ENCODE measurements at regions not wholly inside any gene's neighbourhood (a gene's known extent, or its start where the extent isn't known, plus 50 kb on each side); places are given as distances from the start of the nearest gene placed in this dataset.

DNA sequence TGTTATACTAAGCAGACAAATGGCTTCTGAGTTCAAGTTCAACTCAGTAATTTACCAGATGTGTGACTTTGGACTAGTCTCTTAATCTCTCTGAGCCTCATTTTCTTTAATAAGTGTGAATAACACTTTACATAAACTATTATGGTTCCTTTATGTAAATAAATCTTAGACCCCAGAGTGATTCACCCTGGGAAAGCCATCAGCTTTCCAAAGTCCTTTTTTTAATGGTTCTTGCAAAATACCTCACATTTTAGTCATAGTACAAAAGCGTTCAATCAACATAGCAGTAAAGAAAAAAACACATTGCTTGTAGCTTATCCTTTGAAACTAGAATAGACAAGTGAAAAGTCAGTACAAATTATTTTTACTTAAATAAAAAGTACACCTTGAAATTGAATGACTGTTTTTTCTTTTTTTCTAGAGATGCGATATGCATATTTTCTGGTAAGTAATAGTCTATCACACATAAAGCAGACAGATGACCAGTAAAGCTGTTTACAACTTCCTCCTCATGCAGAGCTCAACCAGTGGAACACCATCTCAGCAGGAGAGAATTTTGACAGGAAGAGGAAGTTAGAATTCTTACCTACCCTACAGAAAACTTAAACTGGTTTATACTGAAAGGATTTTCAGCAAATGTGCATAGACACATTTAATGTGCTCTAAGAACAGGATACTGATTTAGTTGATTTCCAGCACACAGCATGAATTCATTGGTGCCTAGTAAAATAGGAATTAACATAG, 123.0 kb upstream of the AGBL1 start:
- H3K4me3 Mint-ChIP-seq: no peak overlapping the region
- H3K9me3 Mint-ChIP-seq: no peaks in the 10 kb centered on the region
- 80% methylated on average over 1 of the region's 2 CpGs for WGBS (ENCODE audit: insufficient coverage)
- Histone ChIP-seq H3K27me3 (ENCODE audit: control insufficient read depth, insufficient read depth, low read length) (no peaks in the 10 kb centered on the region), H3K36me3 (ENCODE audit: control insufficient read depth, insufficient read depth, low read length) (no peaks in the 10 kb centered on the region), H3K4me3 (ENCODE audit: low read length) (no peak overlapping the region), H3K4me1 (ENCODE audit: control insufficient read depth, insufficient read depth, low read length) (no peaks in the 10 kb centered on the region), H3K9me3 (ENCODE audit: control insufficient read depth, insufficient read depth, low read length) (no peaks in the 10 kb centered on the region), H3K27ac (ENCODE audit: low read length) (no peak overlapping the region)
- TF ChIP-seq, protein P1, sequence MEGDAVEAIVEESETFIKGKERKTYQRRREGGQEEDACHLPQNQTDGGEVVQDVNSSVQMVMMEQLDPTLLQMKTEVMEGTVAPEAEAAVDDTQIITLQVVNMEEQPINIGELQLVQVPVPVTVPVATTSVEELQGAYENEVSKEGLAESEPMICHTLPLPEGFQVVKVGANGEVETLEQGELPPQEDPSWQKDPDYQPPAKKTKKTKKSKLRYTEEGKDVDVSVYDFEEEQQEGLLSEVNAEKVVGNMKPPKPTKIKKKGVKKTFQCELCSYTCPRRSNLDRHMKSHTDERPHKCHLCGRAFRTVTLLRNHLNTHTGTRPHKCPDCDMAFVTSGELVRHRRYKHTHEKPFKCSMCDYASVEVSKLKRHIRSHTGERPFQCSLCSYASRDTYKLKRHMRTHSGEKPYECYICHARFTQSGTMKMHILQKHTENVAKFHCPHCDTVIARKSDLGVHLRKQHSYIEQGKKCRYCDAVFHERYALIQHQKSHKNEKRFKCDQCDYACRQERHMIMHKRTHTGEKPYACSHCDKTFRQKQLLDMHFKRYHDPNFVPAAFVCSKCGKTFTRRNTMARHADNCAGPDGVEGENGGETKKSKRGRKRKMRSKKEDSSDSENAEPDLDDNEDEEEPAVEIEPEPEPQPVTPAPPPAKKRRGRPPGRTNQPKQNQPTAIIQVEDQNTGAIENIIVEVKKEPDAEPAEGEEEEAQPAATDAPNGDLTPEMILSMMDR (IDR thresholded peaks at IDR 0.05): no peak
- H3K27ac Mint-ChIP-seq: no peak overlapping the region
- peaks cover 4 to 19% of the 10 kb centered on the region in 2 donors for H3K27me3 Mint-ChIP-seq (ENCODE audit: low read depth in 2 of 2)
- intact Hi-C loops (cut with micrococcal nuclease): no loop called here
- DNase-seq: no peak
- ATAC-seq: no peak
- no peaks in the 10 kb centered on the region for H3K4me1 Mint-ChIP-seq
- H3K36me3 Mint-ChIP-seq: no peaks in the 10 kb centered on the region

DNA sequence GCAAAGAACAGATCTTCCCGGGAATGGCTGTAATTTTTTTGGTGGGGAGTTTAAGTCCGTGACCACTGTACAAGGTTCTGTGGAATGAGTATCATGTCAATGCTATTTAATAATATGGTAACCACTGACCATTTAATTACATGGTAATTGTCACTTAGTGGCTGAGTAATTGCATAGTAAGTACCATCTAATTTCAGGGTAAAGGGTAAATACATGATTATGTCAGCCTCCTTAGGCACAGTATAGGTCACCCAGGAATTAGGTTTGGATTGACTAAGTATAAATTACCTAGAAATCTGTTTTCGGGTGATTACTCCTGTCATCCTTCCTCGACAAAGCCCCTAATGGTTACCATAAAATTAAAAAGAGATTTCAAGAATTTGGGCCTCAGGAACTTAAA, 120.1 kb upstream of the AGBL1 start:
- no peaks in the 10 kb centered on the region for H3K36me3 ChIP-seq (ENCODE audit: control insufficient read depth, insufficient read depth, low read length)
- H3K4me1 ChIP-seq (ENCODE audit: control insufficient read depth, insufficient read depth, low read length): no peaks in the 10 kb centered on the region
- Mint-ChIP-seq H3K9me3 (no peaks in the 10 kb centered on the region), H3K4me3 (no peak overlapping the region), H3K4me1 (peaks cover 0 to 5% of the 10 kb centered on the region in 2 donors), H3K36me3 (no peaks in the 10 kb centered on the region), H3K27ac (no peak overlapping the region), H3K27me3 (ENCODE audit: low read depth in 2 of 2) (peaks cover 4 to 14% of the 10 kb centered on the region in 2 donors)
- H3K27ac ChIP-seq (ENCODE audit: low read length): no peak overlapping the region
- TF ChIP-seq, protein P1 (IDR thresholded peaks at IDR 0.05): no peak
- no peaks in the 10 kb centered on the region for H3K9me3 ChIP-seq (ENCODE audit: control insufficient read depth, insufficient read depth, low read length)
- H3K27me3 ChIP-seq (ENCODE audit: control insufficient read depth, insufficient read depth, low read length): no peaks in the 10 kb centered on the region
- no peak for DNase-seq
- ATAC-seq: no peak
- 95% methylated on average over 4 of the region's 4 CpGs for WGBS (ENCODE audit: insufficient coverage)
- intact Hi-C loops (cut with micrococcal nuclease): no loop called here
- no peak overlapping the region for H3K4me3 ChIP-seq (ENCODE audit: low read length)

DNA sequence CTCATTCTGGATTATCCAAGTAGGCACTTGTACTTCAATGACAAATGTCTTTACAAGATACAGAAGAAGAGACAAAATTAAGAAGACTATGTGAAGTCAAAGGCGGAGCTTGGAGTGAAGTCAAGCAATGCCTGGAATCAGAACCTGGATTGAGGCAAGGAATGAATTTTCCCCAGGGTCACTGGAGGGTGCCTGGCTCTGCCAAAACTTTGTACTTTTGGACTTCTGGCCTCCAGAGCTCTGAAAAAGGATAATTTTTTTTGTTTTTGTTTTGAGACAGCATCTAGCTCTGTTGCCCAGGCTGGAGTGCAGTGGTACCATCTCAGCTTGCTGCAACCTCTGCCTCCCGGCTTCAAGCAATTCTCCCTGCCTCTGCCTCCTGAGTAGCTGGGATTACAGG, 119.3 kb upstream of the AGBL1 start:
- Histone ChIP-seq H3K9me3 (ENCODE audit: control insufficient read depth, insufficient read depth, low read length) (no peaks in the 10 kb centered on the region), H3K36me3 (ENCODE audit: control insufficient read depth, insufficient read depth, low read length) (no peaks in the 10 kb centered on the region), H3K27me3 (ENCODE audit: control insufficient read depth, insufficient read depth, low read length) (no peaks in the 10 kb centered on the region), H3K4me1 (ENCODE audit: control insufficient read depth, insufficient read depth, low read length) (no peaks in the 10 kb centered on the region), H3K4me3 (ENCODE audit: low read length) (no peak overlapping the region), H3K27ac (ENCODE audit: low read length) (no peak overlapping the region)
- Mint-ChIP-seq H3K27me3 (ENCODE audit: low read depth in 2 of 2) (peaks cover under 1 to 17% of the 10 kb centered on the region in 2 donors), H3K9me3 (no peaks in the 10 kb centered on the region), H3K4me3 (no peak overlapping the region), H3K36me3 (no peaks in the 10 kb centered on the region), H3K4me1 (peaks cover 0 to 5% of the 10 kb centered on the region in 2 donors), H3K27ac (no peak overlapping the region)
- intact Hi-C loops (cut with micrococcal nuclease): no loop called here
- ATAC-seq (no peak), DNase-seq (no peak)
- TF ChIP-seq, protein P1 (IDR thresholded peaks at IDR 0.05): no peak
- WGBS (ENCODE audit: insufficient coverage): 90% methylated on average over 2 of the region's 2 CpGs

DNA sequence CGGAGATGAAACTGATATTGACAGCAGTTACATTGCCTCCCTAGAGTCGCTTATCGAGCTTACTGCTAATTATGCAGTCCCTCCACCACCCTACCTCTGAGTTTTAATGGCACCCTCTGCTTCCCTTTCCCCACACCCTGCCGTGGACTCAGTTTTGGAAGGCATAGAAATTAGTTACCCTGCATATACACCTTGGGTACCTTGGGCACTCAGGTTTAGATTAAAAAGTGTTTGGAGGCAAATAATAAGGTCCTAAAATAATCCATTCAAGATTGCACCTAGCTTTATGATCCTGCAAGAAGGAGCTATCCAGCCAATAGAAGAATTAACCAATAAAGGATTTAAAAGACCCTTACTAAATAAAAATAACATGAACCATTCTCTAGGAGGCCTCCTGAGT, 117.8 kb upstream of the AGBL1 start:
- TF ChIP-seq, protein P1 (IDR thresholded peaks at IDR 0.05): no peak
- intact Hi-C loops (cut with micrococcal nuclease): no loop called here

More for the DNA sequence above, 117.8 kb upstream of the AGBL1 start:
- Mint-ChIP-seq H3K36me3 (no peaks in the 10 kb centered on the region), H3K4me1 (peaks cover 0 to 5% of the 10 kb centered on the region in 2 donors), H3K4me3 (no peak overlapping the region), H3K27ac (no peak overlapping the region), H3K9me3 (no peaks in the 10 kb centered on the region), H3K27me3 (ENCODE audit: low read depth in 2 of 2) (peaks cover 7 to 31% of the 10 kb centered on the region in 2 donors)
- H3K36me3 ChIP-seq (ENCODE audit: control insufficient read depth, insufficient read depth, low read length): no peaks in the 10 kb centered on the region
- no peak overlapping the region for H3K4me3 ChIP-seq (ENCODE audit: low read length)
- ATAC-seq: no peak
- no peak overlapping the region for H3K27ac ChIP-seq (ENCODE audit: low read length)
- WGBS (ENCODE audit: insufficient coverage): 98% methylated on average over 4 of the region's 4 CpGs
- no peaks in the 10 kb centered on the region for H3K4me1 ChIP-seq (ENCODE audit: control insufficient read depth, insufficient read depth, low read length)
- no peaks in the 10 kb centered on the region for H3K9me3 ChIP-seq (ENCODE audit: control insufficient read depth, insufficient read depth, low read length)
- no peaks in the 10 kb centered on the region for H3K27me3 ChIP-seq (ENCODE audit: control insufficient read depth, insufficient read depth, low read length)
- DNase-seq: no peak
